HG02973 (cell line): ENCODE measurements at regions not wholly inside any gene's neighbourhood (a gene's known extent, or its start where the extent isn't known, plus 50 kb on each side); places are given as distances from the start of the nearest gene placed in this dataset.
A peak's percentile ranks its signal among the peaks of the same experiment; 100 is the strongest.
"Not testable (repeated sequence)": the region's sequence is repeated elsewhere in the genome, so short reads cannot be mapped to it uniquely, and the experiment has no call there.

ENCODE experiments used
- ATAC-seq: cut with Tn5 transposase; IDR thresholded peaks from one replicate; pipeline ENCODE4 v1.9.1; 2021; ENCODE audit warnings: moderate library complexity; ENCODE audit not compliant: unreplicated experiment

DNA sequence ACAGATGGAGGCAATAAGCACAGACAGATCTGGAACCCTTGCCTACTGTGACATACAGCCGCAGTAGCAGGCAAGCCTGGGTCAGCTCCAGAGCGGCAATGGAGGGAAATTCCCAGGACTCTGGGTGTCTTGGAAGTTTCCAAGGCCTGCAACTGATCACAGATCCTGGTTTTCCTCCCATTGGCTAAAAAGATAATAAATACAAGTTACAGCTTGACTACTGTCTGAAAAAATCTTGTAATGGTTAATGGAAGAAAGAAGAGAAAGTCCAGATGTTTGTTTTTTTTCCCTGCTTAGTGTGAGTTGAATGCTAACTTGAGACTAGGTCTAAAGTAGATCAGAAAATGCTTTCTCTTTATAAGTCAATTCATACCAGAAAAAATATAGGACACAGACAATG is 307.6 kb downstream of the ALDH8A1 start:
- ATAC-seq: no peak

DNA sequence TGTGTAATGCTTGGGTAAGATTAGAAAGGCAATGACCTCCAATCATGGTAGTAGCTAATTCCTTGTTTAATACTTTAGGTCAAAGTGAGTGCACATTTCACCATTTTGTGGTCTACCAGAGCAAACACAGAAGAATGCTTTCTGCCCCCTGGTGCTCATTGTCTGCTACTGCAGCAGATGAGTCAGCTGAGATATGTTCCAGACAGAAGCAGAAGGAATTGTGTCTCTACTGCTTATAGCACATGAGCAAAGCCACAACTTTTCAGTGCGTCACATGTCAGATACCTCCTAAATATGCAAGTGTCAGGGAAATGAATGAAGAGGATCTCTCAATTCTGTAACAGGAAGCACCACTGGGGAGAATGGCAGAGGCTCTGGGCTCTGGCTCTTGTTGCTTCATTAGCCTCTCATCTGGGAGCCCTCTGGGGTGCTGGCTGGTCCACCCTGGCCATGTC is 308.9 kb downstream of the ALDH8A1 start:
- ATAC-seq: peak; percentile 68

DNA sequence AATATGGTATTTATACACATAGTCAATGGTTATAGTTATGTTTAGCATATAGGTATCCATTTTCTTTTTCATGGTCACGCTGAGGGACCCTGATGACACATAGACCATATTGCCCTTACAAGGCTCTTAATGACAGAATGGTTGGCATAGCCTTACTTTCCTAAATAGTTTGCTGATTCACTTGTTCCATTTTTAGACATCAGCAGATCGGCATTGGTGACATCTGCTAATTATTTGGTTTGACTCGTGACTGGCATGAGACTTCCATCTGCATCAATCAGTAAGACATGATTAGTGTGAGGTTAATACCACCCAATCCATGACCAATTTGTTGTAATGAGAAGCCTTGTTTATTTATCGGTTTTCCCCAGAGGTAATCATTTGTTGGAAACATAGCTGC is 309.7 kb downstream of the ALDH8A1 start:
- ATAC-seq: no peak

DNA sequence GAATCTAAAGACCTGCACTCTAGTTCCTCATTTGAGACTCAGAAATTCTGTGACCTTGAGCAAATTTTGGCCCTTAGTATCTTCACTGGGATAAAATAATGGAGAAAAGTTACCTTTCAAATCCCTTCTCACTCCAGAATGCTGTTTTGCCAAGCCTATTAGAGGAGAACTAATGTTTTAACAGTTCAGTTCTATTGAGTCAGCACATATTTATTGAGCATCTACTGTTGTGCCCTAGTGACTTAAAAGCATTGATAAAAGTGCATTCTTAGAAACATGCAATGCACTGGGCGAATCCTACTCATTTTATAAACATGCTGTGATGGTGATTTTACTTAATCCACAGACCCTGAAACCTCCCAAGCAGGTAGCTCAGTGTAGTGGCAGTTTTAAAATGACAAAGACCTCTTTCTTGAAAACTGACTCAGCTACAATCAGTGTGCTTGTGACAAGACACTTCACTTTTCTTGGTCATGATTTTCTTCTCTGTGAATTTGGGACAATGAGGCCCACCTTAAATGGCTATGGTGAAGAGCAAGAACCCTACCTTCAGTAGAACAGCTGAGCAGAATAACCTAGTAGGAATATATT is 312.0 kb downstream of the ALDH8A1 start:
- ATAC-seq: no peak

- ATAC-seq: no peak
Measured at GRCh38 chr6:134637282-134637681, 312.6 kb downstream of the ALDH8A1 start.

DNA sequence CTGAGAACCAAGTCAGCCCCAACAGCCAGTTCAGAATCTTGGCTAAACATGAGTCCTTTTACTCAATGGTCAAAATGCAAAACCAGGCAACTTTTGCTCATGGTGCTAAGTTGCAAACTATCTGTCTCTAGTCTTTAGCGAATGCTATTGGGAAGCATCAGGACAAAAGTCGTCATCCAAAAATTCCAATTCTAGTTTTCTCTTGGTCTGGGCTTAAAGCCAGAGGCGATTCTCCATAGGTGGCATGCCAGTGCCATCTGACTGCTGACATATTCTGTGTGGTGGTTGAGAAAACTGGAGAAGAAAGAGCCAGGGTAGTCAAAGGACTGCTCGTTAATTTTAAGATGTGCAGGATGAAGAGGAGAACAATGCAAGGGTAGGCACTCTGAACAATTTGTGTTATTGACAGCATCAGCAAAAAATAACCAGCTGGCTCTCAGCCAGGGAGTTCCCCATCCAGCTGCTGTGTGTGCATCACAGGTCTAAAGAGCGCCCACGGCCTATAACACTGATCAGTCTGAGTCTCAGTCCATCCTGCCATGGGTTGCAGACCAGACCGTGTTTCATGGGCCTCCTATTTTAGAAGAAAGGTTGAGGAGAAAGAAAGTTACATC is 313.6 kb downstream of the ALDH8A1 start:
- ATAC-seq: peak; percentile 47

- ATAC-seq: no peak
Measured at GRCh38 chr6:134634966-134635365, 314.9 kb downstream of the ALDH8A1 start.

DNA sequence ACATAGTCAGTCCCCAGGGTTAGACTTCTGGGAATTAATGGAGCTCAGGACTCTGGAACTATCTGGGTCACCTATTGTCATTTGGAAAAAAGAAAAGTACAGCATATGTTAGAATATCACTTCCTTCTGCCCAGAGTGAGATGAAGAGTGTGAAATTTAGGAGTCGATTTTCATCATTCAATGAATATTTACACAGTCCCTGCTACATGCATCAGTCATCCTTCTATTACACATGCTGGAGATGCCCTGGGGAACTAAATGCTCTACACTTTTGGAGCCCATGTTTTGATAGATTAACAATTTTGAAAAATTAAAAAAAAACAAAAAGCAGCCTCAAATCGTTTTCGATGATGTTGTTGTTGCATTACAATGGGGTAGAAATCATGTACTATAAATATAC is 315.4 kb downstream of the ALDH8A1 start:
- ATAC-seq: no peak

DNA sequence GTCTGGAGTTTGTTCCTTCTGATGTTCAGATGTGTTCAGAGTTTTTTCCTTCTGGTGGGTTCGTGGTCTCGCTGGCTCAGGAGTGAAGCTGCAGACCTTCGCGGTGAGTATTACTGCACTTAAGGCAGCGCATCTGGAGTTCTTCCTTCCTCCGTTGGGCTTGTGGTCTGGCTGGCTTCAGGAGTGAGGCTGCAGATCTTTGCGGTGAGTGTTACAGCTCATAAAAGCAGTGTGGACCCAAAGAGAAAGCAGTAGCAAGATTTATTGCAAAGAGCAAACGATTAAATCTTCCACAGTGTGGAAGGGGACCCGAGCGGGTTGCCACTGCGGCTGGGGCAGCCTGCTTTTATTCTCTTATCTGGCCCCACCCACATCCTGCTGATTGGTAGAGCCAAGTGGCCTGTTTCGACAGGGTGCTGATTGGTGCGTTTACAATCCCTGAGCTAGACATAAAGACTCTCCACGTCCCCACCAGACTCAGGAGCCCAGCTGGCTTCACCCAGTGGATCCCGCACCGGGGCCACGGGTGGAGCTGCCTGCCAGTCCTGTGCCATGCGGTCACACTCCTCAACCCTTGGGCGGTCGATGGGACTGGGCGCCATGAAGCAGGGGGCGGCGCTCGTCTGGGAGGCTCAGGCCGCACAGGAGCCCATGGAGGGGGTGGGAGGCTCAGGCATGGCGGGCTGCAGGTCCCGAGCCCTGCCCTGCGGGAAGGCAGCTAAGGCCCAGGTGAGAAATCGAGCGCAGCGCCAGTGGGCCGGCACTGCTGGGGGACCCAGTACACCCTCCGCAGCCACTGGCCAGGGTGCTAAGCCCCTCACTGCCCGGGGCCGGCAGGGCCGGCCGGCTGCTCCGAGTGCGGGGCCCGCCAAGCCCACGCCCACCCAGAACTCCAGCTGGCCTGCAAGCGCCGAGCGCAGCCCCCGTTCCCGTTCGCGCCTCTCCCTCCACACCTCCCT is 315.3 kb upstream of the SGK1 start:
- not testable (repeated sequence) for ATAC-seq

- ATAC-seq: no peak
Measured at GRCh38 chr6:134632024-134632423, 314.1 kb upstream of the SGK1 start.

- ATAC-seq: no peak
Measured at GRCh38 chr6:134631398-134631924, 313.5 kb upstream of the SGK1 start.

- no peak for ATAC-seq
Measured at GRCh38 chr6:134630508-134631121, 312.7 kb upstream of the SGK1 start.

- ATAC-seq: no peak
Measured at GRCh38 chr6:134628154-134628553, 310.2 kb upstream of the SGK1 start.

- ATAC-seq: no peak
Measured at GRCh38 chr6:134627707-134628106, 309.8 kb upstream of the SGK1 start.

- no peak for ATAC-seq
Measured at GRCh38 chr6:134626589-134626988, 308.7 kb upstream of the SGK1 start.

GRCh38 chr6:134626086-134626485 is 308.2 kb upstream of the SGK1 start:
- no peak for ATAC-seq

GRCh38 chr6:134624781-134625180 is 306.9 kb upstream of the SGK1 start:
- ATAC-seq: no peak

DNA sequence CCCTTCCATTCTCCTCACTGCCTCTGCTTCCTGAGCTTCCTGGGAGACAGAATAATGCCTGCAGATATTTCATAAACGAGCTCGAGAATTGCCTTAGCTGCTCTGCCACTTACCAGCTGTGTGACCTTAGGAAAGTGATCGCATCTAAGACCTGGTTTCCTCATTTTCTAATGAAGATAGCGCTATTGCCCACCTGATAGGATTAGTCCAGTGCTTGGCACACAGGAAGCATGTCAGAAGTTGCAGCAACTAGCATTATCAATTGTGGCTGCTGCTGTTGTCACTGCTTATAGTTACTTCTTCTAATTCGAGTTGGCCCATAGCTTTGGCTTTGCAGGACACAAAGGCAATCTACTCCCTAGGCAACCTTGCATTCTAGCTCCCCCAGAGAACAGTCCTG is 305.5 kb upstream of the SGK1 start:
- ATAC-seq: no peak

GRCh38 chr6:134622382-134623173 is 304.7 kb upstream of the SGK1 start:
- ATAC-seq: no peak

GRCh38 chr6:134621858-134622257 is 303.9 kb upstream of the SGK1 start:
- no peak for ATAC-seq
